ENCODE measurements at regions not wholly inside any gene's neighbourhood (a gene's known extent, or its start where the extent isn't known, plus 50 kb on each side); places are given as distances from the start of the nearest gene placed in this dataset.

- TF ChIP-seq EZH2phosphoT487 (IDR thresholded peaks at IDR 0.05; ENCODE audit: borderline replicate concordance, low read depth, low read length) = no peak
- TF ChIP-seq, protein P1, sequence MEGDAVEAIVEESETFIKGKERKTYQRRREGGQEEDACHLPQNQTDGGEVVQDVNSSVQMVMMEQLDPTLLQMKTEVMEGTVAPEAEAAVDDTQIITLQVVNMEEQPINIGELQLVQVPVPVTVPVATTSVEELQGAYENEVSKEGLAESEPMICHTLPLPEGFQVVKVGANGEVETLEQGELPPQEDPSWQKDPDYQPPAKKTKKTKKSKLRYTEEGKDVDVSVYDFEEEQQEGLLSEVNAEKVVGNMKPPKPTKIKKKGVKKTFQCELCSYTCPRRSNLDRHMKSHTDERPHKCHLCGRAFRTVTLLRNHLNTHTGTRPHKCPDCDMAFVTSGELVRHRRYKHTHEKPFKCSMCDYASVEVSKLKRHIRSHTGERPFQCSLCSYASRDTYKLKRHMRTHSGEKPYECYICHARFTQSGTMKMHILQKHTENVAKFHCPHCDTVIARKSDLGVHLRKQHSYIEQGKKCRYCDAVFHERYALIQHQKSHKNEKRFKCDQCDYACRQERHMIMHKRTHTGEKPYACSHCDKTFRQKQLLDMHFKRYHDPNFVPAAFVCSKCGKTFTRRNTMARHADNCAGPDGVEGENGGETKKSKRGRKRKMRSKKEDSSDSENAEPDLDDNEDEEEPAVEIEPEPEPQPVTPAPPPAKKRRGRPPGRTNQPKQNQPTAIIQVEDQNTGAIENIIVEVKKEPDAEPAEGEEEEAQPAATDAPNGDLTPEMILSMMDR (conservative IDR thresholded peaks at IDR 0.05; ENCODE audit: low read length) = no peak
- Histone ChIP-seq H3K4me2 (ENCODE audit: low read length) (no peak overlapping the region), H3K4me3 (ENCODE audit: low read depth, low read length, poor library complexity, severe bottlenecking) (no peak overlapping the region), H2AFZ (ENCODE audit: low read length) (no peak overlapping the region), H3K9me2 (ENCODE audit: insufficient read depth, low read length) (no peaks in the 10 kb centered on the region), H3K4me1 (ENCODE audit: insufficient read depth, low read length, poor library complexity, severe bottlenecking) (no peaks in the 10 kb centered on the region), H4K20me1 (ENCODE audit: insufficient read depth, low read length) (no peaks in the 10 kb centered on the region), H3K36me3 (ENCODE audit: insufficient read depth, low read length) (no peaks in the 10 kb centered on the region), H3K9me3 (ENCODE audit: low read length) (no peaks in the 10 kb centered on the region), H3K79me2 (ENCODE audit: insufficient read depth, low read depth, low read length) (no peaks in the 10 kb centered on the region), H3K27ac (ENCODE audit: low read depth, low read length, poor library complexity, severe bottlenecking) (no peak overlapping the region)
- DNase-seq (ENCODE audit: low spot score) = no peak
- no TSS peak for BruUV-seq (replicated peaks)
- ChIA-PET POLR2A (interaction anchor here (0.6 kb wide), 1 partner anchor 874 kb away, joined by 3 read pairs; no protein-coding TSS in a partner anchor), CTCF (ENCODE audit: unreplicated experiment) (no interaction called here)
- intact Hi-C loops (cut with micrococcal nuclease; ENCODE audit: unreplicated experiment) = no loop called here
These were observed 74.3 kb upstream of the RET start for GRCh38 chr10:43002596-43002995.

- Histone ChIP-seq H4K20me1 (ENCODE audit: insufficient read depth, low read length) (no peaks in the 10 kb centered on the region), H2AFZ (ENCODE audit: low read length) (no peak overlapping the region), H3K9me3 (ENCODE audit: low read length) (no peaks in the 10 kb centered on the region), H3K27ac (ENCODE audit: low read depth, low read length, poor library complexity, severe bottlenecking) (no peak overlapping the region), H3K9me2 (ENCODE audit: insufficient read depth, low read length) (no peaks in the 10 kb centered on the region), H3K79me2 (ENCODE audit: insufficient read depth, low read depth, low read length) (no peaks in the 10 kb centered on the region), H3K36me3 (ENCODE audit: insufficient read depth, low read length) (no peaks in the 10 kb centered on the region), H3K4me3 (ENCODE audit: low read depth, low read length, poor library complexity, severe bottlenecking) (no peak overlapping the region), H3K4me1 (ENCODE audit: insufficient read depth, low read length, poor library complexity, severe bottlenecking) (no peaks in the 10 kb centered on the region), H3K4me2 (ENCODE audit: low read length) (no peak overlapping the region)
- BruUV-seq (replicated peaks) = no TSS peak
- ChIA-PET POLR2A (no interaction called here), CTCF (ENCODE audit: unreplicated experiment) (no interaction called here)
- DNase-seq (ENCODE audit: low spot score) = no peak
- TF ChIP-seq EZH2phosphoT487 (IDR thresholded peaks at IDR 0.05; ENCODE audit: borderline replicate concordance, low read depth, low read length) = no peak
- TF ChIP-seq, protein P1 (conservative IDR thresholded peaks at IDR 0.05; ENCODE audit: low read length) = no peak
- intact Hi-C loops (cut with micrococcal nuclease; ENCODE audit: unreplicated experiment) = no loop called here
These were observed 70.4 kb upstream of the RET start for GRCh38 chr10:43006490-43006889.

GRCh38 chr10:43012578-43012977, 64.3 kb upstream of the RET start:
- H4K20me1 ChIP-seq (ENCODE audit: insufficient read depth, low read length) = no peaks in the 10 kb centered on the region
- no TSS peak for BruUV-seq (replicated peaks)
- intact Hi-C loops (cut with micrococcal nuclease; ENCODE audit: unreplicated experiment) = no loop called here

More at GRCh38 chr10:43012578-43012977, 64.3 kb upstream of the RET start:
- no peaks in the 10 kb centered on the region for H3K79me2 ChIP-seq (ENCODE audit: insufficient read depth, low read depth, low read length)
- no peaks in the 10 kb centered on the region for H3K36me3 ChIP-seq (ENCODE audit: insufficient read depth, low read length)
- H3K9me2 ChIP-seq (ENCODE audit: insufficient read depth, low read length) = no peaks in the 10 kb centered on the region
- H3K27ac ChIP-seq (ENCODE audit: low read depth, low read length, poor library complexity, severe bottlenecking) = no peak overlapping the region
- H2AFZ ChIP-seq (ENCODE audit: low read length) = no peak overlapping the region
- no peaks in the 10 kb centered on the region for H3K4me1 ChIP-seq (ENCODE audit: insufficient read depth, low read length, poor library complexity, severe bottlenecking)
- TF ChIP-seq EZH2phosphoT487 (IDR thresholded peaks at IDR 0.05; ENCODE audit: borderline replicate concordance, low read depth, low read length) = no peak
- TF ChIP-seq, protein P1 (conservative IDR thresholded peaks at IDR 0.05; ENCODE audit: low read length) = no peak
- CTCF ChIA-PET (ENCODE audit: unreplicated experiment) = no interaction called here
- H3K4me2 ChIP-seq (ENCODE audit: low read length) = no peak overlapping the region
- no peak overlapping the region for H3K4me3 ChIP-seq (ENCODE audit: low read depth, low read length, poor library complexity, severe bottlenecking)
- no peaks in the 10 kb centered on the region for H3K9me3 ChIP-seq (ENCODE audit: low read length)
- no peak for DNase-seq (ENCODE audit: low spot score)
- POLR2A ChIA-PET = no interaction called here

Data from OCI-LY7 (cell line).